GM18907 (cell line): ENCODE measurements at regions not wholly inside any gene's neighbourhood (a gene's known extent, or its start where the extent isn't known, plus 50 kb on each side); places are given as distances from the start of the nearest gene placed in this dataset.

Experiments
- ATAC-seq: cut with Tn5 transposase; IDR thresholded peaks from one replicate; pipeline ENCODE4 v1.9.1; 2021; ENCODE audit warnings: mild to moderate bottlenecking, moderate library complexity; ENCODE audit not compliant: unreplicated experiment

DNA sequence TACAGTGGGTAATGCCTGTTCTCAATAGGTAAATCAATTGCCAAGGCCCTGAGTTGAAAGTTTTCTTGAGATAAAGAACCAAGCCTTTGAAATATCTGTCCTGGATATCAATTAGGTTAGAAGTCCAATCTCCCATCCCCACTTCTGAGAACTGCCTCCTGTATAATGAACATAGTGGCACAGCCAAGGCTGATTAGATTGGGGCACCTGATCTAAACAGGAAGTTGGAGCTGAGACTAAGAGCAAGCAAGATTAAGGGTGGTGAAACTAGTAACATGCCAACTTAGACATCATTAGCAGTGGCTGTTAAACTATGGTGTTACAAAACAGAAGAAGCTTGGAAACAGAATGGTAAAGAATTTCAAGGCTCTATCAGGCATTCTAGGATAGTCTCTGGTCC, 137.7 kb upstream of the TMEM108 start:
- ATAC-seq: no peak

DNA sequence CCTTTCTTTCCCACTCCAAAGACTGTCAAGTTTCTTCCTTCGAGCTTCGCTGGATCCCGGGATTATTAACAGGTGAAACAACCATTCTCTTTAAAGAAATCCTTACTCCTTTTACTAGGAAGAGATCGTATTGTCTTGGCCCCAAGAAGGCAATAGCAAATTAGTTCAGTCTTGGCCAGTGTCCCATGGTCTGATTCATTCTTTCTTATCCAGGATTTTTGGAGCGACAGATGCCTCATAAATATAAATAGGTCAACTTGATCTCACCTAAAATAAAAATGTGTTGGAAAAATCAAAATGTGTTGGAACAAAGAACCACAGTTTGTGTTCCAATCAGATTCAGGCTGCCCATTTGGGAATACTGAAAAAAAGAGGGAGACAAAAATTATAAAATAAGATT, 140.1 kb upstream of the TMEM108 start:
- ATAC-seq: no peak

DNA sequence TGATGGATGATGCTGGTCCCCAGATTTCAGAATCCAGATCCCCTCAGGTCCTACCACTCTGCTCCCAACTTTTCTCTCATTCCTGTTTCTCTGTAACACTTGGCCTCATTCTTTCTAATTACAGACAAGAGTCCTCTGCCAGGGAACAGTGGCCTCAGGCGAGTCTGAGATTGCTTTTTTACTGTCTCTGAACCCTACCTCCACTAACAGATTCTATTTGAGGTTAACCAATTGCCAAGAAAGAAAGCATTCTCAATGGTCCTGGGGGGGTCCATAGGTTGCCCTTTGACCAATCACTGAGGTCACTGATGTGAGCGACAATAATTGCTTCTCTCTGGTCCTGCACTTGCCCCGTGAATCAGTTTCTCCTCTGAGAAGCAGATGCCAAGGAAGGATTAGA, 145.2 kb upstream of the TMEM108 start:
- ATAC-seq: no peak

DNA sequence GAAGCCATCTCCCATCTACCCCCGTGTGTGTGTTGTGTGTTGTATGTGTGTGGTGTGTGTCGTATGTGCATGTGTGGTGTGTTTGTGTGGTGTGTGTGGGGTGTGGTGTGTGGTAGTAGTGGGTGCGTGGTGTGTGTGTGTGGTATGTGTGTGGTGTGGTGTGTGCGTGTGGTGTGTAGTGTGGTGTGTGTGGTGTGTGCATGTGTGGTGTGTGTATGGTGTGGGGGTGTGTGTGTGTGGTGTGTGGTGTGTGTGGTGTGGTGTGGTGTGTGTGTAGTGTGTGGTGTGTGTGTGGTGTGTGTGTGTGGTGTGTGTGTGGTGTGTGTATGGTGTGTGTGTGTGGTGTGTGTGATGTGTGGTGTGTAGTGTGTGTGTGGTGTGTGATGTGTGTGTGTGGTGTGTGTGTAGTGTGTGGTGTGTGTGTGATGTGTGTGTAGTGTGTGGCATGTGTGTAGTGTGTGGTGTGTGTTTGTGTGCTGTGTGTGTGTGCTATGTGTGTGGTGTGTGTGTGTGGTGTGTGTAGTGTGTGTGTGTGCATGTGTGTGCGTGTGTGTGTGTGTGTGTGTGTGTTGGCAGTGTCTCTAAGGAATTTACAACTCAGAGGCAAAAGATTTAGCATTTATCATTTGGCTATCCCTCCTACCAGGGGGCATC, 156.3 kb upstream of the TMEM108 start:
- ATAC-seq: no peak

DNA sequence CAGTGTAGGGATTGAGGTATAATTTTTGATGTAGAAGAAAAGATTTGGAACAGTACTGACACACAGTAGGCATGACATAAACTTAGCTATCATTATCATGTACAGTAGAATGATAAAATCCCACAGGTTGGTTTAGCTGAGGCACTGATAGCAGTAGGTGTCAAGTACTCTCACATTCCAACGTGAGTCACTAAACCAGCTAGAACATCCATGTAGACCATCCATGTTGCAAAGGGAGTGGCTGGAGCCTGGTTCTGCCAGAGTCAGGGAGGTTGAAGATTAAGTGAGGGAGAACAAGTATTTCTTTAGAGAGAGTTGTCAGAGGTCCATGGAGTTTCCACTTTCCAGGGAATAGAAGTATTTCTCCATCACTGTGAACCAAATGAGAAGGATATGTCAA, 157.2 kb upstream of the TMEM108 start:
- no peak for ATAC-seq

DNA sequence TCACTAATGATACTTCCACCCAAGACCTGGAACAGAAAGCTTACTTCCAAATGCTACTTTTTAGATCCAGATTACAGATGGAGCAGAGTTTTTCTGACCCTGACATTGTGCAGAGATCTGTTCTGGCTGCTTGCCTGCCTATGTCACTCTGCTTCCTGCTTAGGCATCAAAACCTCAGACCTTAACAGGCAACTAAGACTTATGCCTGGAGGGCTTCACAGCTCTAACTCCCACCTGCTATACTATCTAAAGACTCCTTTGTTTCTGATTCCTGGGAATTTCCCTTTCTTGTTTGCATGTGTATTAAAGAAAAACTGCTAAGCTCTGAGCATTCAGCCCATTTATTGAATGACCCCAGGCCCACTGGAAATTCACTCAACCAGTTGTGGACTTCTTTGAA, 157.4 kb upstream of the NPHP3 start:
- no peak for ATAC-seq

DNA sequence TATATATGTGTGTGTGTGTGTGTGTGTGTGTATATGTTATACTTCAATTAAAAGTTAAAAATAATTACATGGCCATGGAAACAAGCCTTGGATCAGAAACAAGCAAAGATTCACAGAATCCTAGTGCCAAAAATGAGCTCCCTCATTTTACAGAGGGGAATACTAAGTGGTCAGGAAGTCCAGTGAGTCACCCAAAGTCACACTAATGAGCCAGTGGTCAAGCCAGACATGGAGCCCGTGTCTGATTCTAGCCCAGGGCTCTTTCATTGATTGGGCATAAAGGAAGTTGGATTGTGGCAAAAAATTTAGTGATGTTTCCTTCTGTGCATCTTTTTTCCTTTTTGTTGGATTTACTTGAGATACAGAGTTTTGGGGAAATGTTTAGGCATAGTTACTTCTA, 152.5 kb upstream of the NPHP3 start:
- ATAC-seq: no peak

DNA sequence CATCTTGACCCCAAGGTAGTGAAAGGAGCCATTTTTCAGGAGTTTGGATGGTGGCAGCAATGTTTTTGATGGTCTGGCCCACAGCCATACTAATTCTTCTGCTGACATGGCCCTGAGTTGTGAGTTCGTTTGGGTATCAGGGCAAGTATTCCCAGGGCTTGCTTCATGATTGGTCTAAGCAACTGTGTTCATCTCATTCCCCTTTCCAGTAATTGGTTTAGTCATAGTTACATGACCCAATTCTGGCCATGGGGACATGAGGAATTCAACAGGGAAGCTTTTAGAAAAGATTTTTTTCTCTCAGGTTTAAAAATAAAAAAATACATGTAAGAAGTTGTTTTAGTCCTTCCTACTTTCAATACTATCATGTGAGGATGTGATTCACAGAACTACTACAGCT, 150.5 kb upstream of the NPHP3 start:
- ATAC-seq: no peak

DNA sequence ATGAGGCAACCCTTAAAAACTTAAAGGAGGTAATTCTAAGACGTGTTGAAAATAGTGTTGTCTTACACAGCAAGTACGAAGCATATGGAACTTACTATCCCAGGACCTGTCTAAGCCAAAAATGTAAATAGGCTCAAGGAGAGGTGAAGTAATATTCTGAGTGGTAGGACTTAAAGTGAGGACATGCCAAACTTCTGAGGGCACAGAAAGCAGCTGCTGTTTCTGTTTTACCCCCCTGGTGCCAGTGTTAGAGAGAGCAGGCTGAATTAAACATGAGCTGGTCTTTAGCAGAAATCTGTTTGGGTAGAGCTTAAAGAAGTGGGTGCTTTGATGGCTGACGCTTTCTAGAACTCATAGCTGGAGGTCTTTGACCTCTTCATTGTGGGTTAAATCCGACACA, 149.7 kb upstream of the NPHP3 start:
- no peak for ATAC-seq

DNA sequence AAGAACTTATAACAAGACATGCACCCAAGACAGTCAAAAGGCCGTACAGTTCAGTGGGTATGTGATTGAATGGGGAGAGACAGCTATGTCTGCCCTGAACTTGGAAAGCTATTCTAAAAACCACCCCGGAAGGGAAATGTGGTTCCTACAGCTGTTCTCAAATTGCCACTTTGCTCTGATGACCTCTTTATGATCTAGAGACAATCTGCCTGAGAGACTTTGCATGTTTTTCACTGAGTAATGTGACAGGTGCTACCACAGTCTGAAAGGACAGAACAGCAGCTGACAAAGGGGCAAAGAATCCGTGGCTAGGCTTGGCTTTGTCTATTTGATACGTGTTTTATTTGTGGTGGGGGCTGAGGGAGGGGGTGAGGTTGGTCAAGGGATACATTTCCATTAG, 148.3 kb upstream of the NPHP3 start:
- no peak for ATAC-seq

DNA sequence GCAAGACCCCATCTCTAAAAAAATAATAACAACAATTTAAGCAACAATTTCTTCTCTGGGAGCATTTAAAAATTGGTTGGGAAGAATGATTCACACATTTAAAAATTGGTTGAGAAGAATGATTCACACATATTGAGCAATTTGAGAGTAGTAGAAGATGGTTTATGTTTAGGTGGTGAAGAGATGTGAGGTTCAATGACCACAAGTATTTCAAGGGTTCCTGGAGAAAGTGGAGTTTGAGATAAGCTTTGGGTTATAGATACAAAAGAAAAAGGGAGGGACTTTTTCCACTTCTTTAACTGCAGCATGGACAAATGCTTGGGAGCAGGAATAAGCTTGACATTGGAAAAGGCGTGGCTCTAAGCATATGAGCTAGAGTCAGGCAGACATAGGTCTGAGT, 145.7 kb upstream of the NPHP3 start:
- no peak for ATAC-seq

DNA sequence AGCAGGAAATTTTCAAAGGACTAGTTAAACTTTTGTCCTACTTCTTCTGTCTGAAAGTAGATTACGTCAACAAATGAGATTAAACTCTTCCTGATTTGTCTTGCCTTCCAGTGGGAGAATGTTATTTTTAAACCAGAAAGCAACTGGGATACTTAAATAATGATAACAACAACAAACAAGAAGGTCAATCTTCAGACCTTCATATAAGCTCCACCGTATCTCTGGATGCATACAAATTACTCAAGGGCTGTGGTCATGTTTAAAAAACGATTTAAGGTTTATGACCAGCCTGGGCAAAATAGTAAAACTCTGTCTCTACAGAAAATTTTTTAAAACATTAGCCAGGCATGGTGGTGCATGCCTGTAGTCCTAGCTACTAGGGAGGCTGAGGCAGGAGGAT, 145.3 kb upstream of the NPHP3 start:
- ATAC-seq: no peak

DNA sequence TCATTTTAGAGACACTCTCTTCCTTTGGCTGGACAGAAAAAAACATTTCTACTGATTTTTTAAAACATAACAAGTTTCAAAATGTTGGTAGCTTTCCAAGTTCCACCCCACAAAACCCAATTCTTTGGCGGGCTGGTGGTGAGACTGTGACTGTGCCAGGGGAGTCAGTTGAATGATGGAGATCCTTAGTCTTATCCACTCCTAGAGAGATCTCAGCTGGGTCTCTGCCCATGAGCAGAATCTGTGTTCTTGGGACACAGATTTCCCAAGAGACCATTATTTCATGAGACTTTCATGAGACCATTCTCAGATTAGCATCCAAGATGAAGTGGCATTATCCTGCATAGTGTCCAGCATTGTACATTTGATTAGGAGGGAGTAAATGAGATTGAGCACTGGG, 135.1 kb upstream of the NPHP3 start:
- no peak for ATAC-seq

DNA sequence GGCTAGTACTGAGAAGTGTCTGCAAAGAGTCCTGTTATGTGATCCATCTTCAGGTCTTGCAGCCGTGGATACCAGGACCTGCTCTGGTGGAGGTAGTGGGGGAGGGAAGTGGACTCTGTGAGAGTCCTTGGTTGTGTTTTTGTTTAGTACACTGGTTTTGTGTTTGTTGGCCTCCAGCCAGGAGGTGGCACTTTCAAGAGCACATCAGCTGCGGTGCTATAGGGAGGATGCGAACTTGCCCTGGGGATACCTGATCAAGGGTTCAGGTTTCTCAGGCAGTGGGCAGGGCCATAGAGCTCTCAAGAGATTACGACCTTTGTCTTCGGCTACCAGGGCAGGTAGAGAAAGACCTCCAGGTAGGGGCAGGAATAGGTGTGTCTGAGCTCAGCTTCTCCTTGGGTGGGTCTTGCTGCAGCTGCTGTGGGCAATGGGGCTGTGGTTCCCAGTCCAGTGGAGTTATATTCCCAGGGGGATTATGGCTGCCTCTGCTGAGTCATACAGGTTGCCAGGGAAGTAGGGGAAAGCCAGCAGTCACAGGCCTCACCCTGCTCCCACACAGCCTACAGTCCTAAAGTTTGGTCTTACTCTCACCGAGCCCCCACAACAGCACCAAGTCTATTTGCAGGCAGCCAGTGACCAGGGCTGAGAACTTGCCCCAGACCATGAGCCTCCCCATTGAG, 132.8 kb upstream of the NPHP3 start:
- ATAC-seq: no peak

DNA sequence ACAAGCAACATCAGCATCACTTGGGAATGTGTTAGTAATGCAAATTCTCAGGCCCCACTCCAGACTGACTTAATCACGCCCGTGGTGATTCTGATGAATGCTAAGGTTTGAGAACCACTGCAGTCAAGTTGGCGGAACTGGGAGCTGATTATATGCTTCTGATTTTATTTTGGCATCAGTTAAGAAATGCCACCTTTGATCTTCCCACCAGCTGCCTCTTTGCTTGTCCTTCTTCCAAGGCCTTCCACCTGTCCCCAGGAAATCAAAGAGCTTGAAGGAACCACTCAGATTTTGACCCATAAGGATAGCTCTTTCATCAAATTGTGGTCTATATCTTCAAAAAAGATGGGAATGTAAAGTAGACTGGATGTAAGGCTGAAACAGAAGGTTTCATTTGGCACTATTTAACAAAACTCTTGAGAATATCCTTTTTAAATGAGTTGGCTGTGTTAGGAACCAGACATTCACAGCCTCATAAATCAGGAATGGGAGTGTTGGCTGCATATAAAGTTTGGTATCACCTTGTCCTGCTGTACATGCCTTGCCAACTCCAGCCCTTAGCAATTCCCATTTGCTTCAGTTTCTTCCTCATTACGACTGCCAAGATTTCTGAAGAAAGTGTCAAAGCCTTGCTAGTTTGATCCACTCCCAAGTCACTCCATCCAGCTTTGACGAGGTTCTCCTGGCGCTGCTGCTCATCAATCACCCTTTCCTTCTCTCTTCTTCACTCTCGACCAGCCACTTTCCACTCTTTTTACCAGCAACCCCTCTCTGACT, 125.8 kb upstream of the NPHP3 start:
- ATAC-seq: no peak

DNA sequence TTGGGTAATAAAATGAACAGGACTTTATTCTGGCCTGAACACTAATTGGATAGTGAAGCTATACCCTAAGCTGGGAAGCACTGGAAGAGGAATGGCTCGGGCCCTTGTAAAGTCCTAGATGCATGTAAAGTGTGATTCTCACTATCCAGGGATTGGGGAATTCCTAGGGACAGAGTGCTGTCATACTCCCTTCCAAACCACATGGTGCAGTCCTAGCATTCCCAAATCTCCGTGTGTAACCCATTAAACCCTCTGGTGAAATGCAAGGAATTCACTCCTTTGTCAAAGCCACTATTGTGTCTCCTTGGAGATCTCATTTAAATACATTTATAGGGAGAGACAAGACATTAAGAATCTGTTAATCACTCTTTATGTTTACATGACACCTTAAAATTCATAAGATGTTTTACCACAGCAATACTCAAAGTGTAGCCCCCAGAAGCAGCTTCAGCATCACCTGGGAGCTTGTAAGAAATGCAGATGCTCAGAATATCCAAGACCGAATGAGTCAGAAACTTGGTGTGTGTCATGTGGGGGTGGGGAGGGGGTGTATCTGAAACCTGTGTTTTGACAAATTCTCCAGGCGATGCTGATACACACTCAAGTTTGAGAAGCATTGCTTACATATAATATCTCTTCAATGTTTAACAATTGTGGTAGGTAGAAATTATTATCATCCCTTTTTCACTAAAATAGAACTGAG, 121.8 kb upstream of the NPHP3 start:
- no peak for ATAC-seq

DNA sequence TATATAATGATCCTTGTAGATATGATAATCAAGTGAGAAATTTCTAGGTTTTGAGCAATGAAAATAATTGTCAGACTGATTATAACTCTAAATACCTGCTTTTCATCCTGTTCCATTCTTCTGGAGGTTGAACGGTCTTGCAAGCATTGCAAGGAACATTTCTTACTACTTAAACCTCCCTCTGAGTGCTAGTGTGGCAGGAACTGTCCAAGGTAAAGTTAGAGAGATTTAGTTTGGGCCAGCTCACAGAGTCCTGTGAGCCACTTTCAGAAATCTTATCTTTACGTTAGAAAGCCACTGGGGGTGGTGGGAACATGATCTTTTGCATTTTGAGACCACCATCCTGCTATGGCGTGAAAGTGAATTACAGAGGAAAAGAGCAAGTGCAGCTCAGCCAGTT, 121.1 kb upstream of the NPHP3 start:
- no peak for ATAC-seq

DNA sequence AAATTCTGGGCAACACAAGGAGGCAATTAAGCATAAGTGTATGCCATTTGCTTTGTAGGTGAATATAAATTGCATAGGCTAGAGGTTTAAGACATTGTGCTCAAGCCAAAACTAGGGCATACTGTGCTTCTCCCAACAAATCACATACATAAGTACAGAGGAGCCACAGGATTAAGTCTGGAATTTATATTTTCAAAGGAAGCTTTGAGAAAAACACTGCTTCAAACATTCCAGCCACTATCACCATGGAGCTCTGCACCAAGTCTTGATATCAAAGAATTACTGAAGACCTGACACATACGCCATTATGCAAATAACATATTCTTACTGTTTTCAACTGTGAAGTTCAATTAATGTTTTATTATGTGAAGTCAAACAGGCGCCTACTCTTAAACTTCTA, 119.4 kb upstream of the NPHP3 start:
- ATAC-seq: no peak

DNA sequence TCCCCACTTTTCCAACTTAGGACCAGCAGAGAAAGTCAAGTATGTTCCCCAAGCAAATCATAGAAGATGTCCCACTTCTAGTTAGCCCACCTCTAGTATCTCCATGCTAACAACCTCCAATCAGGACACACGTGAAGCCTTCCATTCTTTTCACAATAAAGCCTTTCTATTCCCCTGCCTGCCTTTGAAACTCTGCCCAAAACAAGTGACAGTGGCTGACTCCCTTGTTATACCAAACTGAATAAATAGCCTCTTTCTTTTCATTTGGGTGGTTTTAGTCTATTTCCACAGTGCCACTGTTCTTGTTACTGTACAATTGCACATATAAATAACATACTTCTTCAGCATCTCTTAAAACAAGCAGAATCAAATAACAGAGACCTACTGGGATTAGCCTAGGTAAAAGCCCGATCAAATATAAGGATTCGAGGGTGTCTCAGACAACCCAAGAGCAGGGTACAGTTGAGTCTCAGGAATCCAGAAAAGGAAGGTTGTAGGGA, 118.0 kb upstream of the NPHP3 start:
- ATAC-seq: no peak

DNA sequence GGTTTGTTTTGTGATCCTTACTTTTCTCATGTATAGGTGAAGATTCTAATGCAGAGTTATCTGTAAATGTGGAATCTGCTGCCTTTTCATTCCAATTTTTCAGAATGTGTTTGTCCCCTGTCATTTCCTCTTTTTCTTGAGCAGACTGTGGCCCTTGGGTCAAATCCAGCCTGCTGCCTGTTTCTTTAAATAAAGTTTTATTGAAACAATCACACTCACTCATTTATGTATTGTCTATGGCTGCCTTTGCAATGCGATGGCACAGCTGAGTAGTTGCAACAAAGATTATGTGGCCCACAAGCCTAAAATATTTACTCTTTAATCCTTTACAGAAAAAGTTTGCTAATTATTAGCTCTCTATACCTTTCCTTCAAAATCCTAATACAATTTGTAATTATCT, 116.3 kb upstream of the NPHP3 start:
- no peak for ATAC-seq

DNA sequence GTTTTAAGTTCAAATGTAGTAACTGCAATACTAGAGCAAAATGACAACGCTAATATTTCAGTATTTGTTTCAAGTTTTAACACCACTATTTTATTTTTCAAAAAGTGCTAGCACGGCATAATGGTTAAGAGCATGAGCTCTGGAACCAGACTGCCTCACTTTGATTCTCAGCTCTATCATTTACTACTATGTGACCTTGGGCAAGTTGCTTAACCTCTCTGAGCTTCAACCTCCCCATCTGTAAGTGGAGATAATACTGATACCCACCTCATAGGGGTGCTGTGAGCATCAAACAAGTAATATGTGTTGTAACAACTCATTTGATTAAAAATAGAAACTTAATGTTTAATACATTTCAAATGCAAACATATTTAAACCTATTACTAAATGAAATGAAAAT, 115.4 kb upstream of the NPHP3 start:
- no peak for ATAC-seq

DNA sequence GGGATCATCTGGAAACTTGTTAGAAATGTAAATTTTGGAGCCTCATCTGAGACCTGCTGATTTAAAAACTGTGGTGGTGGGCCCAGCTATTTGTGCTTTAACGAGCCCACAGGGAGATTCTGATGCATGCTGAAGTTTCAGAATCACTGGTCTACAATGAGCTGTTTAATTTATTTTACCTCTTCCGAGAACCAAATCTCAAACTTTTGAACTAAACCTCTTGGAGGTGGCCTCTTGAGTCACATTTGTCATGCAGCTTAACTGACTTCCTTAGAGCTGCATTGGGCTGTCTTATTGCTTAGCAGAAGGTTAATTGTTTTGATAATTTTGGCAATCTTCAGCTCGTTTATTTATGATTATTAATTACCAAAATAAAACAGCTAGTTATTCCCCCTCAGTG, 112.1 kb upstream of the NPHP3 start:
- ATAC-seq: no peak
